Daoy (cell line): ENCODE measurements at regions not wholly inside any gene's neighbourhood (a gene's known extent, or its start where the extent isn't known, plus 50 kb on each side); places are given as distances from the start of the nearest gene placed in this dataset.
A peak's percentile ranks its signal among the peaks of the same experiment; 100 is the strongest.
"Not testable (repeated sequence)": the region's sequence is repeated elsewhere in the genome, so short reads cannot be mapped to it uniquely, and the experiment has no call there.

Experiments
- DNase-seq: peaks from one replicate; pipeline ENCODE4 v3.0.0-alpha.2; 2015; ENCODE audit warnings: low read depth

DNA sequence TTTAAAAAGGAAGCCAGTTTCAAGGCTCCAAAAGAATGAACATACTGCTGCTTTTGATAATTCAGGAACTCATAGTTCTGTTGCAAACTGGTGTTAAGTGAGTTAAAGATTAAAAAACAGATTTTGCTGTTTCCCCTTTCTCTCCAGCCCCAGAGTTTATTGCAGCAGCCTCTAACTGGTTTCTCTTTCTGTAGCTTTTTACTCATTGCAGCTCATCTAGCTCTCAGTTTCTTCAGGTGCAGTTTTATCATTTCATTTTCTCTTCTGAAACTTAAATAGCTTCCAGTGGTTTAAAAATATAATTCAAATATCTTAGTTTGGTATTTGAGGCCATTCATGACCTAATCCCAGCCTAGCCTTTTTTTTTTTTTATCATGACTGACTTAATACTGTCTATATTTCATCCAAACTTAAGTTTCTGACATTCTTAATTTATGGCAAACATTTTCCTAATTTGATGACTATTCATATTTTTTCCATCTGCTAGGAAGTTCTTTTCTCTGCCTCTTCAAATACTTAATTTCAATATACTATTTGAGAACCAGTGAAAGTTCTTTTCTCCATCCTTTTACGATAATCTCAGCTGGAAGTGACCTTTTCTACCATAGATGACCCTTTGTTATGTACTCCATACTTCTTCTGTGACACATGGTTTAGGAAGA, 252.7 kb upstream of the GRIA1 start:
- DNase-seq, result no peak

GRCh38 chr5:153257381-153257780, 233.1 kb upstream of the GRIA1 start:
- DNase-seq, result no peak

DNA sequence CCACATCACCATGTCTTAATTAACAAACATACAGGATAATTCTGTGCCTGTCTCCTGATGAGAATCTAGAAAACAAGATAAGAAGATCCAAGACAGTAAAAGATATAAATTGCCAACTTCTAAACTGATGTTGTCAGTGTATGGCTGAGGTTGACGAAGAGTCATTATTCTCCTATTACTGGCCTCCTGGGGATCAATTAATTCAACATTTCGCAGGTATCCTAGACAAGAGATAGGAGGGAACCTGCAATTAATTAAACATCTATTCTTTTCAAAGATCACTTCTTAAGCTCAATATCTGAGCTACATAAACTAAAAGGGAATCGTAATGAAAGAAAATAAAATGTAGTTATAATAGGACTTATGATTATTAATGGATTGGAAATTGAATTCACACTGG, 232.0 kb upstream of the GRIA1 start:
- DNase-seq, result no peak

DNA sequence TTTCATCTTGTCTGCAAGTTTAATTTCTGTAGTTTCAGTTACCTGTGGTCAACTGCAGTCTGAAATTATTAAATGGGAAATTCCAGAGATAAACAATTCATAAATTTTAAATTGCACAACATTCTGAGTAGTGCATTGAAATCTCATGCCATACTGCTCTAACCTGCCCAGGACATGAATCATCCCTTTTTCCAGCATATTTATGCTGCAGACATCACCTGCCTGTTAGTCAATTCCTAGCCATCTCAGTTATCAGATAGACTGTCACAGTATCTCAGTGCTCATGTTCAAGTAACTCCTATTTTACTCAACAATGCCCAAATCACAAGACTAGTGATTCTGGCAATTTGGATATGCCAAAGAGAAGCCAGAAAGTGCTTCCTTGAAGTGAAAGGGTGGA, 223.0 kb upstream of the GRIA1 start:
- no peak for DNase-seq

DNA sequence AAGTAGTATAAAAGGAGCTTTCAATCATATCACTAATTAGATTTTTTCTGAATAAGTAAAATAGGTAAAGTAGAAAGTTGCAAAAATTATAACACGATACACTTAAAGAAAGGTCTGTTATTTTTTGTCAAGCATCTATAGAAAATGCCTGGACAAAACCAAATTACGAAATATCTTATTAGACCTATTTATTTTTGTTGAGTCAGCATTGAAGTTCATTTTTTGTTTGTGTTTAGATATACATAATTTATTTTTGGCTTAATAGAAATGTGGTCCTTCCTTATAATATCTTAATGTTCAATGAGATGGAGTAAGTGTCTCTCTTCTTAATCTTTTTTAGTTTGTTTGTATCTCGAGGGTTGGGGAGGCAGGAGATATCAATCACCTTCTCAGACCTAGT, 214.8 kb upstream of the GRIA1 start:
- DNase-seq, result no peak

- DNase-seq, result peak; percentile 3
Measured at GRCh38 chr5:153276151-153276550, 214.3 kb upstream of the GRIA1 start.

- not testable (repeated sequence) for DNase-seq
Measured at GRCh38 chr5:153296251-153296844, 194.1 kb upstream of the GRIA1 start.

GRCh38 chr5:153299891-153300290, 190.6 kb upstream of the GRIA1 start:
- no peak for DNase-seq

- DNase-seq, result no peak
Measured at GRCh38 chr5:153308282-153308681, 182.2 kb upstream of the GRIA1 start.

GRCh38 chr5:153318556-153318955, 171.9 kb upstream of the GRIA1 start:
- DNase-seq, result no peak

DNA sequence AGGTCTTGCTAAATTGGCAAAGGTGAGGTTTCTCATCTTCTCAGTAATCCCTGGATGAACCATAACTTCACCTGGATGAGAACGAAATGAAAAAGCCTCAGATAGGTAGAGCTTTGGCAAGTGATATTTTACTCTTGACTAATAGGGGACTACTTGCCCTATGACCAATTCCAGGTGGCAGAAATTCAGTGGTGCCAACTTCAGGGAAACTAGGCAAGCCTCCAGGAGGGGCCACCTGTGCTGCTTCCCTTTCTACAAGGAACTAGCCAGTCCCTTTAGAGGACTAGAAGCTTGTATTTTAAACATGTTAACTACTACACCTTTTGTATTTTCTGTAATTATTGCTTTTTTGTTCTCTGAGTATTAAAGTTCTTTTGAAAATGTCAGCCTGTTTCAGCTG, 169.0 kb upstream of the GRIA1 start:
- no peak for DNase-seq

GRCh38 chr5:153340139-153340538, 150.3 kb upstream of the GRIA1 start:
- DNase-seq, result no peak

DNA sequence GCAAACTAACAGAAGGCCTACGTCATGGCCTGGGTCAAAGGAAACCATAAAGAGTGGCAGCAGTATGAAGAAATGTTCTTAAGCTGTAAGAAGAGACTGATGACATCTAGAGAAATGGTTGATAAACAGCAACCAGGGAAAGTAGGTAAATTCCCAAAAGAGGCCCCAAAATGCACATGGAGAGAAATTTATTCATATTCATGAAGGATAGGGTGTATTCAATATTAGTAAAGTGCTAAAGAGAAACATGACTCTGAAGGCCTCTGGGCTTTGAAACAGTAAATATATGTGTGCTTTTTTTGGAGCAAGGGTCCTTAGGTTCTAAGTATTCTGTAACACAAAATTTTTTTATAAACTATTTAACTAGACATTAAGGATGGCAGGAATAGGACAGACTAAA, 149.7 kb upstream of the GRIA1 start:
- no peak for DNase-seq

- DNase-seq, result no peak
Measured at GRCh38 chr5:153342487-153342886, 148.0 kb upstream of the GRIA1 start.

GRCh38 chr5:153347611-153348010, 142.9 kb upstream of the GRIA1 start:
- no peak for DNase-seq

DNA sequence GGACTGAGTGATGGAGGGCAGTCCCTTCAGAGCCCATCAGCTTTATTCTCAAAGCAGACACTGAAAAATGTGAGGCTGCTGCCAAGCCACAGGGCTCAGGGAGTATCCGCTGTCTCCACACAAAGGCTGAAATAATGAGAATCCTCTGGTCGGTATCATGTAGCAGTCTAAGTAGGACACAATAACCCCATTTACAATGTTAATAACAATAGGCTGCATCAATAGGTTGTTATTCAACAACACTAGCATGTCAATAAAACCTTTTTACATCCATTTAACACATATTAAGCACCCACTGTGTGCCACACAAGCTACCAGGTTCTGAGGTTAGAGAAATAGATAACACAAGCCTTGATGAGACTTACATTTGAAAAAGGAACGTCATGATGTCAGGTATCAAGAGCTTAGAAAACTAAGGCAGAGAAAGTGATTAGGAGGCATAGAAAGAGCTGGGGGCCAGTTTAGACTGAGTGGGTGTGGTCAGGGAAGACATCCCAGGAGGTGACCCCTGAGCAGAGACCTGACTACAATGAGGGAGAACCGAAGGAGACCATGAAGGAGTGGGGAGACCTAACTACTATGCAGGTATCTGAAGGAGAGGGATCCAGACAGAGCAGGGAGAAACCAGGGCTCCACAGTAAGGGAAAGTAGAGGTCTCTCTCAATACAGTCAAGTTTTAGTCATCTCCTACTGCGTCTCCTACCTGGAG, 140.1 kb upstream of the GRIA1 start:
- DNase-seq, result no peak

DNA sequence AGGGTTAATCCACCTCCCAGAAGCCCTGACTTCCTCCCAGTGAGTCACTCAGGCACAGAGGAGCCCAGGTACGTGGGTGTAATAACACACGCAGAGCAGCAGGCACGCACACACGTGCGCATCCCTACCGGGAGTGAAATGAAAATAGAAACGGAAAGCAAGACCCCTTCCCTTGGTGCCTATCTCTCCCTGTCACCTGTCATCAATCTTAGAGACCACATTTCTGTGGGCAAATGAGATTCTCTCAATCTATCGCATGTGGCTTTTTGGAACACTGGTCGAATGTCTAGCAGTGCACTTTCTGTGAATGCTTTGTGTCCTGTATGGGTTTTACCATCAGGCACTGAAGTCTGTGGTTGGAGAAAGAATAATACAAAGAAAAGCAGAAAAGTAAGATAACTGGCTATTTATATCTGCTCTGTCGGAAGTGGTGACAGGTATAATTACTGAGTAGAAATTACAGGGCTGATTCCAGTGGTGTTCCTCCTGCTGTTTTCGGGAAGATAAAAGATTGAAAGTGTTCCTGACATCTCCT, 137.7 kb upstream of the GRIA1 start:
- no peak for DNase-seq

- no peak for DNase-seq
Measured at GRCh38 chr5:153357493-153358112, 132.9 kb upstream of the GRIA1 start.

GRCh38 chr5:153358315-153358976, 132.0 kb upstream of the GRIA1 start:
- DNase-seq, result no peak

DNA sequence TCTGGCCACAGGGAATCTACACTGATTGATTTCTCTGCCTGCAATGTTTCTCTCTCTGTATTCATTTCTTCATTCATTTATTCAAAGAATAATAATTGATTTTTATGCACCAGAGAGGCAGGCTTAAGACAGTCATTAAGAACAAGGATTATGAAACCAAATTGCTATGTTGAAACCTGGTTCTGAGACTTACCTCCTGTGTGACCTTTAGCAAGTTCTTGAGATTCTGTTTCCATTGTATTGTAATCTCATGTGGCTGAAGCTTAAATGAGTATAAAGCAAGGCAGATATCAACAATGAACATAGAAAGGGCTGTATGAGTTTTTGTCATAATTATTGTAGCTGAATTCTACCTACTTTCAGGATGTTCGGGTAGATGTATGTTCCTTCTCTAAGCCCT, 129.6 kb upstream of the GRIA1 start:
- no peak for DNase-seq

- DNase-seq, result no peak
Measured at GRCh38 chr5:153361735-153362409, 128.6 kb upstream of the GRIA1 start.
